Panc1 (cell line): ENCODE measurements at regions not wholly inside any gene's neighbourhood (a gene's known extent, or its start where the extent isn't known, plus 50 kb on each side); places are given as distances from the start of the nearest gene placed in this dataset.

Source experiments
- ATAC-seq: fragments of 200-7000 bp; cut with Tn5 transposase; 2 replicates; pipeline ENCODE4 v1.9.1; 2020; ENCODE audit warnings: mild to moderate bottlenecking, moderate library complexity
- BruUV-seq: library from RNA; stranded (reverse); fragments of 400-500 nt; replicated peaks from 2 replicates; lab custom pipeline; 2021; lab: Mats Ljungman, UMichigan
- CTCF ChIA-PET: fragments of 300-600 bp; sonication (Branson Sonifier 250); formaldehyde crosslinking; loops from one replicate; lab custom pipeline; 2022; ENCODE audit warnings: antibody characterized with exemption; lab: Charles Lee
- POLR2A ChIA-PET: fragments of 300-600 bp; sonication (Branson Sonifier 250); formaldehyde crosslinking; loops from one replicate; lab custom pipeline; 2022; ENCODE audit warnings: antibody characterized with exemption; lab: Charles Lee
- DNase-seq: peaks from one replicate; pipeline ENCODE4 v3.0.0-alpha.2; 2010; ENCODE audit warnings: low read depth, low spot score
- H3K27ac ChIP-seq: 2 replicates; pipeline ENCODE4 v1.5.1; 2011; ENCODE audit warnings: mild to moderate bottlenecking, low read length, inconsistent platforms
- H3K27me3 ChIP-seq: fragments of 200-500 bp; sonication (Bioruptor generic); 2 replicates; pipeline ENCODE4 v1.6.0; 2014; ENCODE audit warnings: low read length, inconsistent platforms; ENCODE audit not compliant: control insufficient read depth, insufficient read depth
- H3K36me3 ChIP-seq: fragments of 200-500 bp; sonication (Bioruptor generic); 2 replicates; pipeline ENCODE4 v1.5.1; 2014; ENCODE audit warnings: inconsistent platforms, mild to moderate bottlenecking, low read length, moderate library complexity; ENCODE audit not compliant: control insufficient read depth, insufficient read depth
- H3K4me1 ChIP-seq: 2 replicates; pipeline ENCODE4 v1.5.1; 2011; ENCODE audit warnings: inconsistent platforms, mild to moderate bottlenecking, low read length, moderate library complexity; ENCODE audit not compliant: control insufficient read depth, insufficient read depth
- H3K4me3 ChIP-seq, 2 experiments: 2 replicates each; pipeline ENCODE4 v1.5.1; 2011 to 2012; ENCODE audit warnings: low read depth in 2 of 2, low read length in 2 of 2, mild to moderate bottlenecking in 2 of 2, inconsistent platforms in 1 of 2, moderate library complexity in 1 of 2
- H3K9me3 ChIP-seq: fragments of 200-500 bp; sonication (Bioruptor generic); 2 replicates; pipeline ENCODE4 v1.5.1; 2014; ENCODE audit warnings: low read depth, mild to moderate bottlenecking, inconsistent platforms, low read length, moderate library complexity; ENCODE audit not compliant: control insufficient read depth, insufficient read depth
- CTCF ChIP-seq: fragments of 450-650 bp; IDR thresholded peaks from 2 replicates; pipeline ENCODE4 v1.5.1; 2017; ENCODE audit warnings: mild to moderate bottlenecking
- POLR2AphosphoS5 ChIP-seq: IDR thresholded peaks from 2 replicates; pipeline ENCODE4 v1.6.1; 2012; ENCODE audit warnings: mild to moderate bottlenecking, low read depth, low read length, moderate library complexity
- SIN3A ChIP-seq: IDR thresholded peaks from 2 replicates; pipeline ENCODE4 v1.6.1; 2012; ENCODE audit warnings: low read depth, mild to moderate bottlenecking, low read length, moderate library complexity, borderline replicate concordance; ENCODE audit not compliant: insufficient read depth
- TCF7L2 ChIP-seq: IDR thresholded peaks from 2 replicates; pipeline ENCODE4 v1.6.1; 2011; ENCODE audit warnings: mild to moderate bottlenecking, low read depth, low read length, inconsistent platforms
- in situ Hi-C: cut with HindIII; loops from 2 replicates; pipeline ENCODE4 v1.10.0; 2016; ENCODE audit warnings: low sequenced_read_pairs, low pct_unique_long_range_greater_than_20kb
- intact Hi-C: fragments of 100-400 bp; cut with micrococcal nuclease; formaldehyde crosslinking; loops from one replicate; pipeline ENCODE4 v1.10.0; 2022; ENCODE audit not compliant: unreplicated experiment
- TF ChIP-seq, protein P1 (sequence below), 2 experiments: IDR thresholded peaks; 2 replicates each; pipeline ENCODE4 v1.6.1; 2011 to 2012; ENCODE audit warnings: low read depth in 2 of 2, control low read depth in 1 of 2, low read length in 1 of 2, mild to moderate bottlenecking in 1 of 2, moderate library complexity in 1 of 2; ENCODE audit not compliant: insufficient read depth in 1 of 2

- ChIA-PET POLR2A (no interaction called here), CTCF (no interaction called here)
- H3K9me3 ChIP-seq: no peaks in the 10 kb centered on the region
- H3K27me3 ChIP-seq: no peaks in the 10 kb centered on the region
- TF ChIP-seq POLR2AphosphoS5 (no peak), TCF7L2 (no peak), CTCF (no peak), SIN3A (no peak)
- TF ChIP-seq, protein P1, sequence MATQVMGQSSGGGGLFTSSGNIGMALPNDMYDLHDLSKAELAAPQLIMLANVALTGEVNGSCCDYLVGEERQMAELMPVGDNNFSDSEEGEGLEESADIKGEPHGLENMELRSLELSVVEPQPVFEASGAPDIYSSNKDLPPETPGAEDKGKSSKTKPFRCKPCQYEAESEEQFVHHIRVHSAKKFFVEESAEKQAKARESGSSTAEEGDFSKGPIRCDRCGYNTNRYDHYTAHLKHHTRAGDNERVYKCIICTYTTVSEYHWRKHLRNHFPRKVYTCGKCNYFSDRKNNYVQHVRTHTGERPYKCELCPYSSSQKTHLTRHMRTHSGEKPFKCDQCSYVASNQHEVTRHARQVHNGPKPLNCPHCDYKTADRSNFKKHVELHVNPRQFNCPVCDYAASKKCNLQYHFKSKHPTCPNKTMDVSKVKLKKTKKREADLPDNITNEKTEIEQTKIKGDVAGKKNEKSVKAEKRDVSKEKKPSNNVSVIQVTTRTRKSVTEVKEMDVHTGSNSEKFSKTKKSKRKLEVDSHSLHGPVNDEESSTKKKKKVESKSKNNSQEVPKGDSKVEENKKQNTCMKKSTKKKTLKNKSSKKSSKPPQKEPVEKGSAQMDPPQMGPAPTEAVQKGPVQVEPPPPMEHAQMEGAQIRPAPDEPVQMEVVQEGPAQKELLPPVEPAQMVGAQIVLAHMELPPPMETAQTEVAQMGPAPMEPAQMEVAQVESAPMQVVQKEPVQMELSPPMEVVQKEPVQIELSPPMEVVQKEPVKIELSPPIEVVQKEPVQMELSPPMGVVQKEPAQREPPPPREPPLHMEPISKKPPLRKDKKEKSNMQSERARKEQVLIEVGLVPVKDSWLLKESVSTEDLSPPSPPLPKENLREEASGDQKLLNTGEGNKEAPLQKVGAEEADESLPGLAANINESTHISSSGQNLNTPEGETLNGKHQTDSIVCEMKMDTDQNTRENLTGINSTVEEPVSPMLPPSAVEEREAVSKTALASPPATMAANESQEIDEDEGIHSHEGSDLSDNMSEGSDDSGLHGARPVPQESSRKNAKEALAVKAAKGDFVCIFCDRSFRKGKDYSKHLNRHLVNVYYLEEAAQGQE (IDR thresholded peaks at IDR 0.05; ENCODE audit: insufficient read depth in 1 of 2, low read depth in 2 of 2, low read length in 1 of 2): no peak
- in situ Hi-C loops (no loop called here), intact Hi-C loops (no loop called here)
- ATAC-seq: no peak
- H3K4me1 ChIP-seq: no peaks in the 10 kb centered on the region
- H3K27ac ChIP-seq: no peak overlapping the region
- no TSS peak for BruUV-seq
- H3K4me3 ChIP-seq: no peak overlapping the region
- DNase-seq: no peak
- H3K36me3 ChIP-seq: no peaks in the 10 kb centered on the region
Observed at GRCh38 chr3:152959307-152959706, 124.4 kb downstream of the P2RY1 start.

- no peak for ATAC-seq
- CTCF ChIA-PET: no interaction called here
- no peak overlapping the region for H3K4me3 ChIP-seq
- H3K36me3 ChIP-seq: no peaks in the 10 kb centered on the region
- POLR2A ChIA-PET: no interaction called here
- no peak for TF ChIP-seq SIN3A
- TF ChIP-seq POLR2AphosphoS5: no peak
- TF ChIP-seq, protein P1 (IDR thresholded peaks at IDR 0.05; ENCODE audit: insufficient read depth in 1 of 2, low read depth in 2 of 2, low read length in 1 of 2): no peak
- no peak for TF ChIP-seq TCF7L2
- TF ChIP-seq CTCF: no peak
- intact Hi-C loops: no loop called here
- no TSS peak for BruUV-seq
- H3K27ac ChIP-seq: no peak overlapping the region
- in situ Hi-C loops: no loop called here
- DNase-seq: no peak
- H3K4me1 ChIP-seq: no peaks in the 10 kb centered on the region
- H3K9me3 ChIP-seq: no peaks in the 10 kb centered on the region
- H3K27me3 ChIP-seq: no peaks in the 10 kb centered on the region
Observed at GRCh38 chr3:152960684-152961083, 125.8 kb downstream of the P2RY1 start.
